Neural cell (in vitro differentiated cells): ENCODE measurements at regions not wholly inside any gene's neighbourhood (a gene's known extent, or its start where the extent isn't known, plus 50 kb on each side); places are given as distances from the start of the nearest gene placed in this dataset.

Experiments used
- H2AFZ ChIP-seq: fragments of 200-600, 300-800 bp; sonication (generic), shearing (Covaris generic); 2 replicates; pipeline ENCODE4 v1.6.0; 2014; ENCODE audit warnings: low read depth, mild to moderate bottlenecking, antibody characterized with exemption, low read length, moderate library complexity
- H3F3A ChIP-seq: fragments of 200-600 bp; shearing (Covaris generic); 2 replicates; pipeline ENCODE4 v1.6.1; 2016; ENCODE audit warnings: mild to moderate bottlenecking, moderate library complexity, mixed read lengths, antibody characterized with exemption, low read length; ENCODE audit not compliant: insufficient read depth, poor library complexity, severe bottlenecking
- H3K27ac ChIP-seq: fragments of 200-600, 300-800 bp; sonication (generic), shearing (Covaris generic); 2 replicates; pipeline ENCODE4 v1.5.1; 2014; ENCODE audit warnings: mild to moderate bottlenecking, low read length, moderate library complexity
- H3K27me3 ChIP-seq: fragments of 300-800, 200-600 bp; sonication (generic), shearing (Covaris generic); 2 replicates; pipeline ENCODE4 v1.6.0; 2014; ENCODE audit warnings: mild to moderate bottlenecking, low read depth, low read length, moderate library complexity; ENCODE audit not compliant: insufficient read depth
- H3K36me3 ChIP-seq: fragments of 300-800, 200-600 bp; sonication (generic), shearing (Covaris generic); 2 replicates; pipeline ENCODE4 v1.5.1; 2014; ENCODE audit warnings: mild to moderate bottlenecking, antibody characterized with exemption, low read length, moderate library complexity; ENCODE audit not compliant: insufficient read depth
- H3K4me2 ChIP-seq: fragments of 300-800, 200-600 bp; sonication (generic), shearing (Covaris generic); 2 replicates; pipeline ENCODE4 v1.6.0; 2014; ENCODE audit warnings: mild to moderate bottlenecking, low read length
- H3K4me3 ChIP-seq: fragments of 300-800, 200-600 bp; sonication (generic), shearing (Covaris generic); 2 replicates; pipeline ENCODE4 v1.5.1; 2014; ENCODE audit warnings: mild to moderate bottlenecking, low read length, moderate library complexity
- H3K79me2 ChIP-seq: fragments of 200-600 bp; shearing (Covaris generic); replicated peaks from 2 replicates; pipeline ENCODE4 v1.6.0; 2014; ENCODE audit warnings: mild to moderate bottlenecking, low read length, moderate library complexity; ENCODE audit not compliant: insufficient read depth
- H3K9ac ChIP-seq: fragments of 300-800, 200-600 bp; sonication (generic), shearing (Covaris generic); 2 replicates; pipeline ENCODE4 v1.6.1; 2016; ENCODE audit warnings: mild to moderate bottlenecking, low read length, mixed read lengths
- H3K9me2 ChIP-seq: fragments of 200-600 bp; shearing (Covaris generic); 2 replicates; pipeline ENCODE4 v1.6.1; 2016; ENCODE audit warnings: mild to moderate bottlenecking, low read length, mixed read lengths; ENCODE audit not compliant: insufficient read depth
- H3K9me3 ChIP-seq: fragments of 200-600, 300-800 bp; sonication (generic), shearing (Covaris generic); 2 replicates; pipeline ENCODE4 v1.6.1; 2016; ENCODE audit warnings: mild to moderate bottlenecking, mixed run types, low read length, moderate library complexity, mixed read lengths
- H4K20me1 ChIP-seq: fragments of 200-600 bp; shearing (Covaris generic); 2 replicates; pipeline ENCODE4 v1.6.1; 2016; ENCODE audit warnings: mild to moderate bottlenecking, mixed run types; ENCODE audit not compliant: insufficient read depth
- CTCF ChIP-seq: fragments of 450-650 bp; IDR thresholded peaks from 2 replicates; pipeline ENCODE4 v1.5.1; 2014; ENCODE audit warnings: antibody characterized with exemption, mild to moderate bottlenecking, moderate library complexity; ENCODE audit not compliant: poor library complexity, severe bottlenecking
- EP300 ChIP-seq: fragments of 450-650 bp; conservative IDR thresholded peaks from 2 replicates; pipeline ENCODE4 v1.6.1; 2014; ENCODE audit warnings: antibody characterized with exemption, mild to moderate bottlenecking, moderate library complexity; ENCODE audit not compliant: poor library complexity, severe bottlenecking
- EZH2 ChIP-seq: fragments of 200-600, 300-800 bp; shearing (Covaris generic), sonication (generic); IDR thresholded peaks from 2 replicates; pipeline ENCODE4 v1.6.1; 2014; ENCODE audit warnings: antibody characterized with exemption, low read length, borderline replicate concordance, mild to moderate bottlenecking; ENCODE audit not compliant: insufficient read depth, poor library complexity, severe bottlenecking
- MXI1 ChIP-seq: fragments of 450-650 bp; conservative IDR thresholded peaks from 2 replicates; pipeline ENCODE4 v1.6.1; 2014; ENCODE audit warnings: antibody characterized with exemption, mild to moderate bottlenecking; ENCODE audit not compliant: poor library complexity, severe bottlenecking
- POLR2AphosphoS5 ChIP-seq: IDR thresholded peaks from 2 replicates; pipeline ENCODE4 v1.6.1; 2012
- RAD21 ChIP-seq: fragments of 450-650 bp; conservative IDR thresholded peaks from 2 replicates; pipeline ENCODE4 v1.6.1; 2014; ENCODE audit warnings: antibody characterized with exemption, mild to moderate bottlenecking, moderate library complexity
- REST ChIP-seq: IDR thresholded peaks from 2 replicates; pipeline ENCODE4 v1.6.1; 2012; ENCODE audit warnings: borderline replicate concordance
- SMC3 ChIP-seq: fragments of 450-650 bp; conservative IDR thresholded peaks from 2 replicates; pipeline ENCODE4 v1.6.1; 2014; ENCODE audit warnings: antibody characterized with exemption, mild to moderate bottlenecking, moderate library complexity; ENCODE audit not compliant: poor library complexity
- TAF1 ChIP-seq: IDR thresholded peaks from 2 replicates; pipeline ENCODE4 v1.6.1; 2012; ENCODE audit warnings: low read depth

- no peaks in the 10 kb centered on the region for H4K20me1 ChIP-seq
- H3K9me2 ChIP-seq = no peaks in the 10 kb centered on the region
- no peaks in the 10 kb centered on the region for H3K79me2 ChIP-seq
- no peak overlapping the region for H3K27ac ChIP-seq
- TF ChIP-seq EP300 = no peak
- no peak for TF ChIP-seq MXI1
- TF ChIP-seq TAF1 = no peak
- no peak for TF ChIP-seq SMC3
- no peak for TF ChIP-seq RAD21
- TF ChIP-seq CTCF = no peak
- TF ChIP-seq REST = no peak
- TF ChIP-seq EZH2 = no peak
- no peak for TF ChIP-seq POLR2AphosphoS5
- no peak overlapping the region for H3K4me2 ChIP-seq
- no peak overlapping the region for H2AFZ ChIP-seq
- H3K36me3 ChIP-seq = no peaks in the 10 kb centered on the region
- H3K9me3 ChIP-seq = no peaks in the 10 kb centered on the region
- H3K27me3 ChIP-seq = no peaks in the 10 kb centered on the region
- H3K9ac ChIP-seq = no peak overlapping the region
- no peaks in the 10 kb centered on the region for H3F3A ChIP-seq
- no peak overlapping the region for H3K4me3 ChIP-seq
These were observed 1914.1 kb upstream of the IGFBP7 start for GRCh38 chr4:59024257-59024656.

GRCh38 chr4:59037812-59038211 is 1927.6 kb upstream of the IGFBP7 start:
- Histone ChIP-seq H3K4me2 (no peak overlapping the region), H3F3A (no peaks in the 10 kb centered on the region), H3K27ac (no peak overlapping the region), H3K9me3 (no peaks in the 10 kb centered on the region), H3K4me3 (no peak overlapping the region), H3K9ac (no peak overlapping the region), H3K27me3 (no peaks in the 10 kb centered on the region), H2AFZ (no peak overlapping the region), H3K79me2 (no peaks in the 10 kb centered on the region), H3K9me2 (no peaks in the 10 kb centered on the region), H4K20me1 (no peaks in the 10 kb centered on the region), H3K36me3 (no peaks in the 10 kb centered on the region)
- TF ChIP-seq MXI1 (no peak), EZH2 (no peak), EP300 (no peak), REST (no peak), TAF1 (no peak), CTCF (no peak), POLR2AphosphoS5 (no peak), SMC3 (no peak), RAD21 (no peak)
